DMS53 treated with DMSO at 0.1 percent for 48 hours (cell line): ENCODE measurements at regions not wholly inside any gene's neighbourhood (a gene's known extent, or its start where the extent isn't known, plus 50 kb on each side); places are given as distances from the start of the nearest gene placed in this dataset.

Source experiments
- DNase-seq: peaks from one replicate; lab custom pipeline; 2025; ENCODE audit not compliant: unreplicated experiment; lab: John Stamatoyannopoulos, UW

DNA sequence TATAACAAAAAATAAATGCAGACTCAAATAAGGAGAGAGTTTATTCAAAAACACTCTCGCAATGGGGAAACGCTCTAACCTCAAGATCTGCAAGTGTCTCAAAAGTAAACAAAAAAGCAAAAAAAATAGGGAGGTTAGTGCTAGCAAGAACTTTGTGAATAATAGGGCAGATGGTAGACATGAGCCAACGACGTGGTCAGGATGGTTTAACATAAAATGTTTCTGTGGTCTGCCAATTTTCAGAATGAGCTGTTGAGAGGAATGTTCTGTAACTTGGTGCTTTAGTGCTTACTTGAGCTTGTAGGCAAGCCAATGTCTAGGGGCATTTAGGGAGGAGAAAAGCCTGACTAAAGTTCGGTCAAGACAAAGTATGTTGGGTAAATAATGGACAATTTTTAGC, 1813.9 kb upstream of the CDH6 start:
- no peak for DNase-seq

DNA sequence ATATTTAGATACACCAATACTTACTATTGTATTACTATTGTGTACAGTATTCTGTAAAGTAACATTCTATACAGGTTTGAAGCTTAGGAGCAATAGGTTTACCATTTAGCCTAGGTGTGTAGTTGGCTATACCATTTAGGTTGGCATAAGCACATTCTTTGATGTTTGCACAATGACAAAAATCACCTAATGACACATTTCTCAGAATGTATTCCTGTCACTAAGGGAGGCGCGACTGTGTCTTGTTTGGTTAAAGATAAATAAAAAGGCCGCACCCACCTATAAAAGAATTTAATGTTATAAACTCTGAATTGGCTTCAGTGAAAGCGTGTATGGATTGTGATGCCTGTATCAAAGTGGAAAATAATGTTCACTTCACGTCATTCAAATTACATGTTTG, 1815.4 kb upstream of the CDH6 start:
- no peak for DNase-seq

DNA sequence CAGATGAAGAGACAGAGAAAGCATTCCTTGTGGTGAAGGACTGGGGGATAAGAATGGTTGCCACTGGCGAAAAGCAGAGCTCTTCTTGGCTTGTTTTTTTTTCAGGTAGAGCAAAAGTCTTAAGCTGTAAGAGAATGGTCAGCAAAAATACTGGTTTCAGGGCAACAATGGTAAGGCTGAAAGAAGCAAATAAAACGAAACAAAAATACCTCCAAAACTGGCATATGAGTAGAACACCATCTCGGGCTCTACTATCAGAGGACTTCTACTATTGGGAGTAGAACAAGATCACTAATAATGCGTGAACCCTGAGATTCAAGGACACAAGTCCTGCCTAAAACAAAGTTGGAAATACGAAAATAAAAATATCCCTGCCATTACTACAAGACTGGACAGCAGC, 1823.2 kb upstream of the CDH6 start:
- DNase-seq, result no peak

DNA sequence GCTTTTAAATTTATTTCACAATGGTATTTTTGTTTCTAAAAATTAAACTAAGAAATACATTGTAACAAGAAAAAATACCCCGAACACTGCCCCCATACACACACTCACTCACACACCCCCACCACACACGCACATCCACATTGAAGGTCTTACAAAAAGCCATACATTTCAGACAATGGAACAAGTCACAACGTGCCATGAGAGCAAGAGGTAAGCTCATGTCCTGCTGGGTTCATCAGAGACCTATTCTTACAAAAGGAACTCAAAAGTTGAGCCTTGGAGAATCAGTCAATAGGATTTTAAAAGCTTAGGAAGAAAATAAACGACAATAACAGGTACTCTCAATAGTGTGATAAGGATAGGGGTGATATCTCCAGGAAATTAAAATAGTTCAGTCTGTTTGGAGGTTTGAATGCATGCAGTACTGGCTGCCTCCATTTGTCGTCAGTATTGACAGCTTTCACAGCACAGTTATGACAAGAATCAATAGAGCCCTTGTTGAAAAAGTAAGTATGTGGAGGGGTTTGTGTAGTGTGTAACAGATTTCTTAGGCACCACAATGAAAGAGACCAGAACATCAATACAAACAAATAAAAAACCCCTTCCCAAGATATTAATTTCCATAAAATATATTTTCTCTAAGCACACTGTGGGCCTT, 1826.2 kb upstream of the CDH6 start:
- peak; percentile 18 for DNase-seq

DNA sequence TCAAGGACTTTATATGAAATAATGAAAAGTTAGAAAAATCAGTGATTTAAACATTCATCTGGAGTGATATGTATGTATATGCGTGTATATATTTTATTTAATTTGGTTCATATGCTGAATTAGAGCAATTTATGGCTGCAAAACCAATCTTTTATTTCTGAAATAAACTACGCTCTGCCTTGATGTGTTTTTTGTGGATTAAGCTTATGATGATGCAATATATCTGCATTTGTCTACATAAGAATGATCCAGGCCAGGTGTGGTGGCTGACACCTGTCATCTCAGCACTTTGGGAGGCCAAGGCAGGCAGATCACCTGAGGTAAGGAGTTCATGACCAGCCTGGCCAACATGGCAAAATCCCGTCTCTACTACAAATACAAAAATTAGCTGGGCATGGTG, 1842.3 kb upstream of the CDH6 start:
- no peak for DNase-seq

DNA sequence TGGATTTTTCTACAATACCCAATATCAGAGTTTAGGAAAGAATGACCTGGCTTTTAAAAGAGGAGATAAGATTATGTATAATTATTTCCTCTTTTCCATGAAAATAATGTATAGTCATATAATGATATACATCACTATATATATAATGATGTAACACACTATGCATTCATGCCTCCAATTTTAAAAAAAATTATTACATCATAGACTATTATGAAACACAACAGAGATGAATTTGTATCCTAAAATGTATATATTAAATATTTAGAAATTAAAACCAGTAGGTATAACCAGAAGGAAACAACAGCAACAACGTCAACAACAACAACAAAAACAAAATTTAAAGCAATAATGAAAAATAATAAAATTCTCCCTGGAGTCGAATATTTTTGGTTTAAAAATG, 1856.5 kb upstream of the CDH6 start:
- no peak for DNase-seq

DNA sequence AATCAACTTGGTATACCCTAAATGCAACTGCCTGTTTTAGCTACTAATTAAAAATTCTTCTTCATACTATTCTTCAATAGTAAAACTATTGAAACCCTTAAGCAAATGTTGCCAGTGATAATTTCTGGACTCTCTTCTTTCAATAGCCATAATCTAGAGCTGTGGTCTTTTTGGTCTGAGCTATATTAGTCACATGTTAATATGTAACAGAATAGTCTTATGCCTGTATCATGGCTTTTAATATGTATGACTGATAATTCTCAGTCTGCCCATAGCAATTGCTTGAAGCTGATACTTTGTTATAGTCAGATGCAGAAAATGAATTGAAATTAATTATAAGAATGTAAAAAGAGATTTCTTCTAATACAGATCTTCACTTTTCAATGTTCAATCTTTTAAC, 1871.9 kb upstream of the CDH6 start:
- no peak for DNase-seq

DNA sequence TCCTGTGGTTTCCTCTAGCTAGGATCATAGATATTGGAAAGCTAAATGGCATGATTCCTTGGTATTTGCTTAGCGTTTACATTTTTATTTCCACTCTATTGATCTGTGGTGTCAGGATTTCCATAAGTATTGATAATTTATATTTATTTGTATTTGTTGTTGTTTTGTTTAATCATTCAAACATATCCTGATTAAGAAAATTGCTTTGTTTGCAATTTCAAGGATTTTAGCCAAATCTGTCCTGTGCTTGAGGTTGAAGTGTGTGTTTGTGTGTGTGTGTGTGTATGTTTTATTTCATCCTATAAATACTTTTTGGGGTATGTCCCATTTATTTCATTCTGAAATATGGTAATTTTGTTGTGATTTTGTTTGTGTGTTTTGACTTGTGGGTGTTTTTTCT, 1884.1 kb upstream of the CDH6 start:
- DNase-seq, result no peak

DNA sequence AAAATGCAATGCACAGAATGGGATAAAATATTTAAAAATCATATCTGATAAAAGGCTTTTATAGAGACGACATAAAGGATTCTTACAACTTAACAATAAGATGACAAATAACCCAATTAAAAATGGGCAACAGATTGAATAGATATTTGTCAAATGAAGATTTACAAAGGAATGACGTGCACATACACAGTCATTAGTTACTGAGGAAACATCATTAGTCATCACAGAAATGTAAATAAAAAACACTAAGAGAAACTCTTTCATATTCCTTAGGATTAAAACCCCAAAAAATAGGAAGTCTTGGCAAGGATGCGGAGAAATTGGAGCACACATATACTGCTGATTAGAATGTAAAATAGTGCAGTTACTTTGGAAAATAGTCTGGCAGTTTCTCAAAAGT, 1886.0 kb upstream of the CDH6 start:
- DNase-seq, result no peak

DNA sequence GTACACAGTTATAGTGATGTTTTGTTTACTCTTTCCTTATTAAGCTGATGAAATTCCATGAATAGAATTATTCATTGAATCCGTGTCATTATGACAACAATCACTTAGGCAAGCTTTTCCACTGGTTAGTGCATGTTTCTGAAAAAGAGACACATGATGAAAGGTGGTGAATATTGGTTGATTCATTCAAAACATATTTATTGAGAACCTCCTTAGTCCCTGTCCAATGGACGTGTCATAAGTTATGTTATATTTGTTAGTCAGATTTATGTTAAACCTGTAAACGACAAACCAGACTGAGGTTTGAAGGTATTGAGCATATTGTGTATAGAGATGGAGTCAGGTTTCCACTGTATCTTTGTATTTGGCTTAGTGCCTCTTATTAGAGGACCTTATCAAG, 1888.9 kb upstream of the CDH6 start:
- DNase-seq, result no peak

DNA sequence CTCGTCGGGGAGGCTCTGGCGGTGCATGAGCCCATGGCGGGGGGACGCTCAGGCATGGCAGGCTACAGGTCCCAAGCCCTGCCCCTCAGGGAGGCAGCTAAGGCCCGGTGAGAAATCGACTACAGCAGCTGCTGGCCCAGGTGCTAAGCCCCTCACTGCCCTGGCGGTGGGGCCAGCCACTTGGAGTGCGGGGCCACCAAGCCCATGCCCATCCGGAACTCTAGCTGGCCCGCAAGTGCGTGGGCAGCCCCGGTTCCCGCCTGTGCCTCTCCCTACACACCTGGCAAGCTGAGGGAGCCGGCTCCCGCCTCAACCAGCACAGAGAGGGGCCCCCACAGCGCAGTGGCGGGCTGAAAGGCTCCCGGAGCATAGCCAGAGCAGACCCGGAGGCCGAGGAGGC, 1896.9 kb upstream of the CDH6 start:
- DNase-seq, result no peak

DNA sequence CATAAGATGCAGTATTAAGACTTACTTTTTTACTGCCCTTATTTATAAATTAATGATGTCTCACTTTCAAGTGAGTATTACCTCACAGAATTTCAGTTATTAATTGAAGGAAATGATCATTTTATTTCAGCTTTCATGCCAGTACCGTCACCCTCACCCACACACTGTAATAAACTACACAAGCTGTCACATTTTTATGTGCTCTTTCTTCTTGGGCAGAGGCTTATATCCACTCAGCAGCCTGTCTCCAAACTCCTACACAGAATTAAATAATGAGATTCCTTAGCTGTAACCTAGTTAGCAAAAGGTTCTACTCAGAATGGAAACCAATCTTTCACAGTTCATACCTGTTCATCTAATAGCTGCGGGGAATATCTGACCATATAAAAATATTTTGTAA, 1915.8 kb upstream of the CDH6 start:
- DNase-seq, result no peak

DNA sequence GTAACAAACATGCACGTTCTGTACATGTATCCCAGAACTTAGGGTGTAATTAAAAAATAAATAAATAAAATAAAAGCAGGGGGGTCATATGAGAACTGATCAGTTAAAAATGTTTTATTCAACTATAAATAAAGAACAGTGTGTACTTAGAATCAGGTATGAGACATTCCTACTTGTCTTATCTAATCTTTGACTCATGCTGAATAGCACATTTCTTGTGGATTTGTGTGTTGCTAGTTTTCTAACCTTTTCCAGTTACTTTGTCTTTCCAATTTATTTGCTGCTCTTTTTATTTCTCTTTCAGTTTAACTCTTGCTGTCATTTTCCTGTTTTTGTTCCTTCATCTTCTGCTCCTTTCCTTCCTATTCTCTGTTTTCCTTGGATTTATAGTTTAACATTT, 1917.1 kb upstream of the CDH6 start:
- DNase-seq, result no peak

DNA sequence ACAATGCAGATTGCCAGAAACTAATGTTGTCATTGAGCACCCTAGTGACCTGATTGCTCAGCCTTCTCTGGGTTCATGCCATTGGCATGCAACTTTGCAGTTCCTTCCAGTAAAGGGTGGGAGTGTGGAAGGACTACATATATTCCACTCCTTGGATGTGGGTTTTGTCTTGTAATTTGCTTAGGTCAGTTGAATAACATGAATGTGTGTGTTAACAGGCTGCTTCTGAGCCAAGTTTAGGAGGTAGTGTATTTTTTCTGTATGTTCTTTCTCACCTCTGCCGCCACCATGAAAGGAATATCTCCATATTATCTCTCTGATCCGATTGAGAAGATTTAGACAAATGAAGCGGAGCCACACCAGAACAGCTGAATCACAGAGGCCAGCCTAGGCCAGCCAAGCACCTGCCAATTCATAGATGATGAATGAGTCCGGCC, 1929.6 kb upstream of the CDH6 start:
- no peak for DNase-seq

DNA sequence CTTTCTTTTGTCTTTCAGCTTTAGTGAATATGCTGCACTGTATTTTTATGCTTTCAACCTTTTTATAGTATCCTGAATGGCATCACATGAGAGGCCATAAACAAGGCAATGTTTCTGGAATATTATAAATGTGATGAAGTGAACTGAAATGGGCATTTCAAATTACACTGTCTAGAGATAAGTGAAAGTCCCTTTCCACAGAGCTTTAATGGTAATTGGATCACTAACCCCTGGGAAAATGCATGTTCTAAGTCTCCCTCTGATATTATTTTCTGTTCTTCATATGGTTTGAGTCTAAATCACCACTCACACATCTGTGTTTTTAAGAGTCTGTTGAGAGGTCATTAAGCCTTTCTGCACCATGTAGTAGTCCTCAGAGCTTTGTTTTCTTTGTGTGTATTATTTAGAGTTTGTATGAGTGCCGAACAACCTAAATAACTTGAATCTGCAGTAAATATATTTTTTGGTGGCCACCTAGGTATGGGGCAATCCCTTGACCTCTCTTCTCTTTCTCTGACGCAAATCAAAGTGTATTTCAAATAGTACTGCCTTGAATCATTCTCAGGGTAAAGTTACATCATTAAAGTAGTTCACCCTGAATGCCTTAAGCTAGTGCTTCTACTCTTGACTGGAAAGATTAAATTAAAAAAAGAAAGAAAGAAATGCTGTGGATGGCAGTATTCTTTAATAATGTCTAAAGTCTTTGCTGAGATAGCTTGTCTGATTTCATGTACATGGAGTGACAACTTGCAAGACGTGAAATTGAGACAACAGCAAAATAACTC, 1931.0 kb upstream of the CDH6 start:
- DNase-seq, result no peak

DNA sequence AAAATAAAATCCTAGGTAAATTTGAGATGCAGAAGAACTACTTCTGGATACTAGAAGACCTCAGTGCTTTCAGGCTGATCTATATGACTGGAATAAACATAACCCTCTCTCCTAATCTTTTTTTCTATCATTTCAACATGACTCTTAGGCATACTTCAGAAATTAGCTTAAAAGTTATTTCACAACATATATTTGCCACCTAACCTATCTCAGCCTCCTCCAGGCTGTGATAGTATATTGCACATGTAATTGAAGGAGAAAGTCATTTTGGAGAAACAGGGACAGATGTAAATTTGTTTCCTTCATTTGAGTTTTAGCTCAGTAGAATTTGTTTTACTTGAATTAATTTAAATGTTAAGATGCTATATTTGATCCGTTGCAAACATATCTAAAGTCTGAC, 1932.3 kb upstream of the CDH6 start:
- DNase-seq, result no peak

DNA sequence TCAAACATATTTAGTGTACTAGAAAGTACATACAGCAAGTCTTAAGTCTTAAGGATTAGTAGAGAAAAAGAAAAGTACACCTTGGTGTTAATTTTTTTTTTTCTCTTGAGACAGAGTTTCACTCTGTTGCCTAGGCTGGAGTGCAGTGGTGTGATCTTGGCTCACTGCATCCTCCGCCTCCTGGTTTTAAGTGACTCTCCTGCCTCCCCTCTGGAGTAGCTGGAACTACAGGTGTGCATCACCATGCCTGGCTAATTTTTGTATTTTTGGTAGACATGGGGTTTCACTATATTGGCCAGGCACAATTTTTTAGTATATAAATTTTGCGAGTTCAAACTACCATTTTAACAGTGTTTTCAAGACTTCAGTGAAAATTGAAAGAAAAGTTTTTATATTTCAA, 1941.1 kb upstream of the CDH6 start:
- DNase-seq, result no peak

DNA sequence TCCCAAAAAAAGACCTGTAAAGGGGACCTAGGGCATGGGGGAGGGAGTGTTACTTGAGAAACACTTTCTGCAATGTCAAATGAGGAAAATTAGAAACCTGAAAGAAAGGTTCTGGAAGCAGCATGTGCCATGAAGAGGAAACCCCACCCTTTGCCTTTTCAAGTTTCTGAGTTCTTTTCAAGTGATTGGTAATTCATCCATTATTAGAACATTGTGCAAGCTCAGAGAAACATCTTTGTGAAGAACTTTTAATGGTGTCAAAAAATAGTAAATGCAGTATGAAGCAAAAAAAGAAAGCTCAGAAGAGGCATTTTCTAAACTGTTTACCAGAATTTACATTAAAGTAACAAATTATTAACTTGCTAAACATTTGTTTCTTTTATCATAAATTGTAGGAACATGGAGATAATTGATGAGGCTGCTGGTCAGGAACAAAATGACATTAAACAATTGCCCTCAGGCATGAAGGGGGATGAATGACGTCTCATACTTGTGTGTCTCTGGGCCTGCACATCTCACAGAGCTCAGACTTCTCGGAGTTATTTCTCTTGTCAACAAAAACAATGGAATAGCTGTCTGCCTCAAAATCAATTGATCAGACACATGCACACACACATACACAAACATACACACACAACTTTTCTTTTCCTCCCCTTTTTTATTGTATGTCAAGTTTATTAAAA, 1946.0 kb upstream of the CDH6 start:
- no peak for DNase-seq

DNA sequence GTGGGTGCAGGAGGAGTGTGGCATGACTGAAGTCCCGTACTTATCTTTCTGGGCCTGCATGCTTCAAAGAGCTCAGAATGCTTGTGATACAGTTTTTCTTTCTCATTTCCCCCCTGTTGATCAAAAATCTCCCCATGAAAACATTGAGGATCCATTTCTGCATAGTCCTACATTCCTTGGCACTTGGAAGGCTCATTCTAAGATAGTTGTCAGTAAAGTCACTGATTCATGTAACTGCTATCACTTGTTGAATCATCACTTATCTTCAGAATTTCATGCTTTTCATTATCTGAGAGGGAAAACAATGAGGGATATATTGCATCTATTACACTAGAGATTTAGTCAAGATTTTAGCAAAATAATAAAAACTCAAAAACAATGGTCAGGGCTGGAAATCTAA, 1953.1 kb upstream of the CDH6 start:
- no peak for DNase-seq

DNA sequence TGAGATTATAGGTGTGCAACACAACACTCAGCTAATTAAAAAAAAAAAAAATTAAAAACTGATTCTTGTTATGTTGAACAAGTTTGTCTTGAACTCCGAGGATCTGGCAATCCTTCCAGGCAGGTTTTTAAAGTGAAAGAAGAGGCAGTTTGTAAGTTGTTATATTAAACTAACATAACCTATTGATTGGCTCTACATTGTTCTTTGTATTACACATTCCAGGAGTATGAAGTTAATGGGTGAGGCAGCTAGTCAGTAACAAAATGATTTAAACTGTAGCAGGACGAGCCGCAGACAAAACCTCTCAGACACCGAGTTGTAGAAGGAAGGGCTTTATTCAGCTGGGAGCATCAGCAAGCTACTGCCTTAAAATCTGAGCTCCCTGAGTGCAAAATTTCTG, 1953.9 kb upstream of the CDH6 start:
- DNase-seq, result no peak

DNA sequence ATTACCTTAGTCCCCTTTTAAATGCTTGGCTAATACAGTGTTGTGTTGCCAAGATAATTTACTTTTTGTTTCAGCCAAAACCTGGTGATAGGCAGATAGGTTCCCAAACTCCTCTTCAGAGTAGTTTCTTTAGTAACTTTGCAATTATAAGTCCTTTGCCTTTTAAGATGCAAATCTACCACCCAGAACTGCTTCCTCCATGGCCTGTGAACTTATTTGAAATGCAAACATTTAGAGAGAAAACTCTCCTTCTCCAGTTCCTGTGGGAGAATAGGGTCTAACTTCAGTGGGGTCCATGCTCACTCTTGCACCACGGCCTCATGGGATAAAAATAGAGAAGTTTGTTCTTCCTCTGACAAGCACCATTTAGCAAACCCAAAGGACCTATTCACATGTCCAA, 1955.4 kb upstream of the CDH6 start:
- DNase-seq, result no peak

DNA sequence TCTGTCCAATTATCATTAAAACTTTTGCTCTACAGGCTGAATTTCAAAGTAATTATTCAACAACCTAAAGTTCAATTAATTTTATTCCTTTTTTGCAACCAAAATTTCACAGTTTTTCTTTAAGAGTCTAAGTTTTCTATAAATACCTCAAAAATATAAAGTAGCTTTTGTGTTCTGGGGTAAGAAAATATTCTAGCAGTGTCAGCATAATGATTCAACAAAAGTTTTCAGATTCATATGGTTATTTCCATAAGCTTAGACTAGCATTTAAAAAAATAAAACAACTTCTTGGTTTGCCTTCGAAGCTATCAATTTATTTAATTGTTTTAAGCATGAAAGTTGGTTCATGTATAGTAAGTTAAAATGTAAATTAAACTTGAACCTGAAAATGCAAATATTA, 1962.3 kb upstream of the CDH6 start:
- DNase-seq, result no peak
